Activated CD8-positive, alpha-beta T cell treated with anti-CD3 and anti-CD28 coated beads, Interleukin-2, amount 10 ng/mL, durations not matched to agents 7 days and 5 days (primary cell): ENCODE measurements at regions not wholly inside any gene's neighbourhood (a gene's known extent, or its start where the extent isn't known, plus 50 kb on each side); places are given as distances from the start of the nearest gene placed in this dataset.

ENCODE experiments used
- ATAC-seq: fragments of 150-1000 bp; cut with Tn5 transposase; one replicate; pipeline ENCODE4 v1.10.0; 2021; ENCODE audit warnings: moderate library complexity
- CTCF ChIA-PET: fragments of 350-600 bp; sonication (Branson Sonifier 250); formaldehyde crosslinking; loops from one replicate; lab custom pipeline; 2021; ENCODE audit warnings: antibody characterized with exemption; lab: Charles Lee
- POLR2A ChIA-PET: fragments of 350-600 bp; sonication (Branson Sonifier 250); formaldehyde crosslinking; loops from one replicate; lab custom pipeline; 2021; ENCODE audit warnings: antibody characterized with exemption; lab: Charles Lee
- DNase-seq: peaks from one replicate; pipeline ENCODE4 v3.0.0-alpha.2; 2020
- H3K27ac Mint-ChIP-seq: one replicate; pipeline ENCODE4 v1.8.0; 2021; ENCODE audit warnings: mild to moderate bottlenecking, mixed read lengths
- H3K27me3 Mint-ChIP-seq: one replicate; pipeline ENCODE4 v1.8.0; 2021; ENCODE audit warnings: low read depth, mixed read lengths
- H3K36me3 Mint-ChIP-seq: one replicate; pipeline ENCODE4 v1.8.0; 2021; ENCODE audit warnings: low read depth, mixed read lengths
- H3K4me1 Mint-ChIP-seq: one replicate; pipeline ENCODE4 v1.8.0; 2021; ENCODE audit warnings: low read depth, mixed read lengths
- H3K4me3 Mint-ChIP-seq: one replicate; pipeline ENCODE4 v1.8.0; 2021; ENCODE audit warnings: mild to moderate bottlenecking, mixed read lengths
- H3K9me3 Mint-ChIP-seq: one replicate; pipeline ENCODE4 v1.8.0; 2022; ENCODE audit warnings: mixed read lengths; ENCODE audit not compliant: insufficient read depth

- DNase-seq = no peak
- Mint-ChIP-seq H3K9me3 (no peaks in the 10 kb centered on the region), H3K27me3 (no peaks in the 10 kb centered on the region), H3K27ac (no peak overlapping the region), H3K36me3 (no peaks in the 10 kb centered on the region), H3K4me3 (no peak overlapping the region), H3K4me1 (no peaks in the 10 kb centered on the region)
- CTCF ChIA-PET = no interaction called here
- no peak for ATAC-seq
- POLR2A ChIA-PET = no interaction called here
Observed at GRCh38 chr1:98090351-98090750, 169.5 kb upstream of the DPYD start.

- no peak for DNase-seq
- no peak overlapping the region for H3K4me3 Mint-ChIP-seq
- no peak overlapping the region for H3K27ac Mint-ChIP-seq
- H3K4me1 Mint-ChIP-seq = no peaks in the 10 kb centered on the region
- ChIA-PET CTCF (no interaction called here), POLR2A (no interaction called here)
- no peaks in the 10 kb centered on the region for H3K9me3 Mint-ChIP-seq
- no peaks in the 10 kb centered on the region for H3K27me3 Mint-ChIP-seq
- H3K36me3 Mint-ChIP-seq = no peaks in the 10 kb centered on the region
- no peak for ATAC-seq
Observed at GRCh38 chr1:98088381-98088780, 167.5 kb upstream of the DPYD start.

DNA sequence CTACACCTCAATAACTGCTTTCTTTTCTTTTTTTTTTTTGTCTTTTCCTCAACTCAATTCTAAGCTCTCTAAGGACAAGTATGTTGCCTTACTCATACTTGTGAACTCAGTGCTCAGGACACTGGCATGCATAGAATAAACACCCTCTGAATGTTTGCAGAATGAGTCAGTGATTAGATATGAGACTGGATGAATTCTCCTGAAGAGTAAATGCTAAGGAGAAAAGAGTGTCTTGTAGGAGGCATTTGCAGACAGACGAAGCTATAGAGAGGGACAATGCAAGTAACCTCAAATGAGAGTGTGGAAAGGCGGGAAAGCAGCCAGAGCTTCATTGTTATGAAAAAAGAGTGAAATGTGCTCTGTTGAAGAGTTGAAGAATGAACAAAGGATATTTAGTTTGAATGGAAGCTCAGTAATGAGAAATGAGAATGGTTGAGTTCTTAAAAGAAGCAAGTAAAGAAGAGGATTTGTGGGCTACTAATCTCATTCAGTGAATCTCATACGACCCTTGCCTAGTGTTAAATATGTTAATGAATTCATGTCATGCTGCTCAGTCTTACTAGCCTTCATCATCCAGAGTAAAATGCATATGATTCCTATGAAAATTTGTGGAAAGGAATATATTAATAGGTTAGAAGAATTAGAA is 166.1 kb upstream of the DPYD start:
- POLR2A ChIA-PET = no interaction called here
- H3K4me1 Mint-ChIP-seq = no peaks in the 10 kb centered on the region
- H3K27ac Mint-ChIP-seq = no peak overlapping the region
- H3K27me3 Mint-ChIP-seq = no peaks in the 10 kb centered on the region
- no peaks in the 10 kb centered on the region for H3K36me3 Mint-ChIP-seq
- CTCF ChIA-PET = no interaction called here
- H3K4me3 Mint-ChIP-seq = no peak overlapping the region
- H3K9me3 Mint-ChIP-seq = no peaks in the 10 kb centered on the region
- ATAC-seq (no peak), DNase-seq (no peak)

DNA sequence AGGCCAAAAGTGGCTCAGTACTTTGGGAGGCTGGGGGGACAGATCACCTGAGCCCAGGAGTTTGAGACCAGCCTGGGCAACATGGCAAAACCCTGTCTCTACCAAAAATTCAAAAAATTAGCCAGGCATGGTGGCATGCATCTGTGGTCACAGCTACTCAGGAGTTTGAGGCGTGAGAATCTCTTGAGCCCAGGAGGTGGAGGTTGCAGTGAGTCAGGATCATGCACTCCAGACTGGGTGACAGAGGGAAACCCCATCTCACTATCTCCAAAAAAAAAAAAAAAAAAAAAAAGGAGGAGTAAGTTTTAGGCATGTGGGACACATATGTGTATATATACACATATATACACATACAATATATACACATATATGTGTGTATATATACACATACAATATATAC is 165.3 kb upstream of the DPYD start:
- ChIA-PET POLR2A (no interaction called here), CTCF (no interaction called here)
- no peaks in the 10 kb centered on the region for H3K36me3 Mint-ChIP-seq
- H3K9me3 Mint-ChIP-seq = no peaks in the 10 kb centered on the region
- ATAC-seq = no peak
- no peak for DNase-seq
- no peak overlapping the region for H3K27ac Mint-ChIP-seq
- H3K4me3 Mint-ChIP-seq = no peak overlapping the region
- H3K27me3 Mint-ChIP-seq = no peaks in the 10 kb centered on the region
- no peaks in the 10 kb centered on the region for H3K4me1 Mint-ChIP-seq

- no peak for ATAC-seq
- Mint-ChIP-seq H3K27me3 (no peaks in the 10 kb centered on the region), H3K9me3 (no peaks in the 10 kb centered on the region), H3K27ac (no peak overlapping the region), H3K36me3 (no peaks in the 10 kb centered on the region), H3K4me3 (no peak overlapping the region), H3K4me1 (no peaks in the 10 kb centered on the region)
- ChIA-PET POLR2A (no interaction called here), CTCF (interaction anchor here (0.7 kb wide), 1 partner anchor 12 kb away, joined by 3 read pairs; no protein-coding TSS in a partner anchor)
- no peak for DNase-seq
Observed at GRCh38 chr1:98084188-98084587, 163.4 kb upstream of the DPYD start.

- Mint-ChIP-seq H3K27ac (no peak overlapping the region), H3K4me1 (no peaks in the 10 kb centered on the region), H3K36me3 (no peaks in the 10 kb centered on the region), H3K27me3 (no peaks in the 10 kb centered on the region), H3K4me3 (no peak overlapping the region), H3K9me3 (no peaks in the 10 kb centered on the region)
- ChIA-PET POLR2A (no interaction called here), CTCF (no interaction called here)
- DNase-seq (no peak), ATAC-seq (no peak)
Observed at GRCh38 chr1:98081944-98082343, 161.1 kb upstream of the DPYD start.

DNA sequence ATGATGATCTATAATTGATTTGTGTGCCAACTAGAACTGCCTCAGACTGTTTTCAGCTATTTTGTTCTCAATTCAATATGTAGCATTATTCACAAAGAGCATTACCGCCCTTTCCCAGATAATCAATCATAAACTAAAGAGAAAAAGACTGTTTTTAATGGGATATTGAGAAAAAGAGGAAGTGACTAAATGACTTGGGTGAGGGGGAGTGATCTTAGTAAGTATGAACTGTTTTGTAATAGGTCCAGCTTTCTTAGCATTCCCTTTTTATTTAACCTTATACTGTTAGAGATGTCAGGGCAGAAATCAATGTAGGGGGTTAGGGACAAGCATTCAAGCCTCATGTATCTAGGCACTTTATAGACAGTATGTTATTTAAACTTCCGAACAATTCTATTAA is 157.8 kb upstream of the DPYD start:
- Mint-ChIP-seq H3K36me3 (no peaks in the 10 kb centered on the region), H3K4me1 (no peaks in the 10 kb centered on the region), H3K27ac (no peak overlapping the region), H3K9me3 (no peaks in the 10 kb centered on the region), H3K4me3 (no peak overlapping the region), H3K27me3 (no peaks in the 10 kb centered on the region)
- DNase-seq = no peak
- CTCF ChIA-PET = no interaction called here
- no peak for ATAC-seq
- POLR2A ChIA-PET = no interaction called here

DNA sequence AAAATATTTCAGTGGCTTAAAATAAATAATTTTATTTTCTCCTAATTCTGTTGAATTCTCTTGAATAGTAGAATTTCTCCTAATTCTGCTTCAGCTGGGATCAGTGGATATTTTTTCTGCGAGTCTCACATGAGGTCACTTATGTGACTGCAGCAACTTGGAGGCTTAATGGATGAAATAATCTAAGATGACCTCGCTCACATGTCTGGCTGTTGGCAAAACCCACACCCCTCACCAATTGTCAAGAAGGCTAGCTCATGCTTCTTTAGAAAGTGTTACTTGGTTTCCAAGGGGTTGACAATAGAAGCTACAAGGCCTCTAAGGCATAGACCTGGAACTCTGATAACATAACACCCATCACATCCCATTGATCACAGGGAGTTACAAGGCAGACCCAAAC is 156.9 kb upstream of the DPYD start:
- Mint-ChIP-seq H3K27me3 (no peaks in the 10 kb centered on the region), H3K4me3 (no peak overlapping the region), H3K36me3 (no peaks in the 10 kb centered on the region), H3K9me3 (no peaks in the 10 kb centered on the region), H3K4me1 (no peaks in the 10 kb centered on the region), H3K27ac (no peak overlapping the region)
- DNase-seq (no peak), ATAC-seq (no peak)
- CTCF ChIA-PET = no interaction called here
- POLR2A ChIA-PET = no interaction called here

DNA sequence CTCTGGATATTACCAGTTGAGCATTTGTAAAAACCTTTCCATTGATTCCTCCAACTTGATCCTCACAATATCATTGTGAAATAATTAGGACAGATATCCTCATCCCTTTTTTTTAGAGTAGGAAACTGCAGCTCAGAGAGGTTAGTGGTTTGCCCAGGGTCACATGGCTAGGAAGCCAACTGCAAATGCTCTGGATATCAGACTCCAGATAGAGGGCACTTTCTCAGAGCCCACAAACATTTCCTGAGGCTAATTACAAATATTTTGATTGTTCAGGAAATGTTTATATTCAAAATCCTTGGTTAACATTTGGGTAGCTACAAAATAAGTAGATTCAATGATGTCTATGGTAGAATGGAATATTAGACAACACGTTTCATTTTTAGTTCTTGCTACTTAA is 154.8 kb upstream of the DPYD start:
- Mint-ChIP-seq H3K4me1 (no peaks in the 10 kb centered on the region), H3K27ac (no peak overlapping the region), H3K9me3 (no peaks in the 10 kb centered on the region), H3K27me3 (peaks cover 1% of the 10 kb centered on the region), H3K36me3 (no peaks in the 10 kb centered on the region), H3K4me3 (no peak overlapping the region)
- POLR2A ChIA-PET = no interaction called here
- ATAC-seq = no peak
- CTCF ChIA-PET = interaction anchor here (1.2 kb wide), 2 partner anchors 15 to 265 kb away, joined by 3 read pairs; no protein-coding TSS in a partner anchor
- no peak for DNase-seq

DNA sequence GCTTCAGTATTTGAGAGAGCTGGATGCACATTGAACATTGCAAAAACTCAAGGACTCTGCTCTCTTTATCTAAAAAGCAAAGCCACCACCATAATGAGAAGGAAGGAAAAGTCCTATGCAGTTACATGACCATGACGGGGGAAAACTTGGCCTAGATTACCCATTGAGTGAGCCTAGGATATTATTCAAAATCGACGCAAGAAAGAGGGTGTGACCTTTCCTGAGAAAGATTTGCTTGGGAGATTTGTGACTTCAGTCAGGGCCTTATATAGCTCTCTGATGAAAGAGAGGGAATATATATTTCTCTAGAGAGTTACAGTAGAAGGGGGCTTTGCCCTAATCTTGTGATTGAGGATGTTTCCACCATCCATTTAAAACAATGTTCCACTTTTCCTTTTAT is 153.0 kb upstream of the DPYD start:
- ChIA-PET CTCF (interaction anchor here (1.1 kb wide), 1 partner anchor 395 kb away, joined by 3 read pairs; no protein-coding TSS in a partner anchor), POLR2A (no interaction called here)
- Mint-ChIP-seq H3K27me3 (peaks cover 1% of the 10 kb centered on the region), H3K27ac (no peak overlapping the region), H3K4me1 (no peaks in the 10 kb centered on the region), H3K36me3 (no peaks in the 10 kb centered on the region), H3K4me3 (no peak overlapping the region), H3K9me3 (no peaks in the 10 kb centered on the region)
- no peak for DNase-seq
- ATAC-seq = no peak

DNA sequence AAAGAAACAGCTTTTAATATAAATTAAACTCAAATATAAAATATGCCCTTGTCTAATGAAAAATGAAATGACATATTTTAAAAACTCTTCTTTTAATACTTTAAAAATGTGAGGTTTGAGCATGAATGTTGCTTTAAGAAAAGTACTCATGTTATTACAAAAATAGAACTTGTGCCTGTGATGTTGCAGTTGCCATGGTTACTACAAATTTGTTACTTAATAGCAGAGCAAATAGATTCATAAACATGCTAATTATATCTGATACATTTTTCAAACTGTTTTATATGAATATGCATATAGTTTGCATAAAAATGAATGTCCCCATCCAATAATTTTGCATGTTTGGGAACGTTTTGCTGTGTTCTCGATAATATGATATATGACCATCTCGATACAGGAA is 152.3 kb upstream of the DPYD start:
- ChIA-PET POLR2A (no interaction called here), CTCF (no interaction called here)
- ATAC-seq = no peak
- DNase-seq = no peak
- Mint-ChIP-seq H3K9me3 (no peaks in the 10 kb centered on the region), H3K27ac (no peak overlapping the region), H3K4me1 (no peaks in the 10 kb centered on the region), H3K4me3 (no peak overlapping the region), H3K27me3 (peaks cover 3% of the 10 kb centered on the region), H3K36me3 (no peaks in the 10 kb centered on the region)

DNA sequence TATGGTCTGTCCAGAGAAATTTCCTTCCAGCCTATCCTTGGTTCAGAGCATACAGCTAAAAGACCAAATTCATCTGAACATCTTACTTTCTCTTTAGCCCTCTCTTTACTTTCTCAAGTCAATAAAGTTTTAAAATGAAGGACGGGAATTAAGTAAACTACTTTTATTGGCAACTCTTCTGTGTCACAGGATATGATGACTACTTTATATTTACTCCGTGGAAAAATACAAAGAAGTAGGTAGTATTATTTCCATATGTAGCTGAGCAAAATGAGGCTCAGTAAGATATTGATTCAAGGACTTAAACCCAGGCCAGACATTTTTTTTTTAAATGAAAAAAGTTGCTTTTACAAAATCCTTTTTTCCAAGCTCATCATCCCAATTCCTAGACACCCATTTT is 151.2 kb upstream of the DPYD start:
- Mint-ChIP-seq H3K27me3 (peaks cover 3% of the 10 kb centered on the region), H3K4me1 (no peaks in the 10 kb centered on the region), H3K9me3 (no peaks in the 10 kb centered on the region), H3K4me3 (no peak overlapping the region), H3K27ac (no peak overlapping the region), H3K36me3 (no peaks in the 10 kb centered on the region)
- ATAC-seq (no peak), DNase-seq (no peak)
- CTCF ChIA-PET = interaction anchor here (0.6 to 1.6 kb wide), 2 partner anchors 18 to 412 kb away, joined by 3 to 4 read pairs; no protein-coding TSS in a partner anchor
- POLR2A ChIA-PET = no interaction called here

- DNase-seq (no peak), ATAC-seq (no peak)
- H3K36me3 Mint-ChIP-seq = no peaks in the 10 kb centered on the region
- H3K4me3 Mint-ChIP-seq = no peak overlapping the region
- ChIA-PET CTCF (no interaction called here), POLR2A (no interaction called here)
- H3K4me1 Mint-ChIP-seq = no peaks in the 10 kb centered on the region
- H3K9me3 Mint-ChIP-seq = no peaks in the 10 kb centered on the region
- peaks cover 6% of the 10 kb centered on the region for H3K27me3 Mint-ChIP-seq
- H3K27ac Mint-ChIP-seq = no peak overlapping the region
Observed at GRCh38 chr1:98068016-98068415, 147.2 kb upstream of the DPYD start.
